Left ventricle myocardium superior (tissue), 1 donor: ENCODE measurements at regions not wholly inside any gene's neighbourhood (a gene's known extent, or its start where the extent isn't known, plus 50 kb on each side); places are given as distances from the start of the nearest gene placed in this dataset.

Experiments
- ATAC-seq: fragments of 200-7000 bp; cut with Tn5 transposase; one replicate; pipeline ENCODE4 v1.9.1; 2020; ENCODE audit warnings: mild to moderate bottlenecking, moderate library complexity
- DNase-seq: peaks from one replicate; pipeline ENCODE4 v3.0.0-alpha.2; 2020
- intact Hi-C: fragments of 100-400 bp; cut with micrococcal nuclease; formaldehyde crosslinking; loops from one replicate; pipeline ENCODE4 v1.11.0; 2022
- donor health status: DM: no; HTN: yes; CAD: no; lungs with severe emphysema.

DNA sequence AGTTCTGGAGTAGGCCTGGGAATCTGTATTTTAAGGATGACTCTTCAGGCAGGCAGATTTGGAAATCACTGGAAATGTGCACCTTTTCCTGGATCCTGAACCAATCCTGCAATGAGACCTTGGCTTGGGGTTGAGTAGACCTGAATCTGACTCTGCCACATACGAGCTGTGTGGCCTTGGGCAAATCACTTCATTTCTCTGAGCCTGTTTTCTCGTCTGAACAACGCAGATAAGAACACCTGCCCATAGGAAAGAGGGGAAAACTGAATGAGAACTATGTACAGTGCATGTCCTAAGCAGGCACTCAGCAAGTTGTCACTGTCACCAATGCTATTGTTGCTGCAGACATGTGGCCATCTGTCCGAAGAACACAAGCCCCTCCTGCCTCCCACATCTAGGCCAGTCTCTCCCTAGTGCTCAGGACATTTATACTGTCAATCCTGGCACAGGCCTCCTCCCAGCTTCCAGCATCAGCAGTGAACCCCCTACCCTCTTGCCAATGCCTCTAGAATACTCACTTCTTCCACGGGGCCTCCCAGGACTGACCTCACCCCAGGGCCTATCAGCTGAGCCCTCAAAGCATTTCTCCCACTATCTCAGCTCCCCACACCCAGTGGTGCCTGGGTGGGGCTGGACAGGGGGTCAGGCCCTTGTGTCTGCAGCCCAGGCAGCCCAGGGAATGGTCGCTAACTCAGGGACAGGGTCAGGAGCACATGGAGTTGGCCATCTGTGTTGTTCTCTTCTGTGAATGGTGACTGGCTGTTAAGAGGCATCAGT is 88.8 kb upstream of the ZBTB40 start:
- ATAC-seq (no peak), DNase-seq (no peak)
- intact Hi-C loops, result no loop called here

- ATAC-seq (no peak), DNase-seq (no peak)
- intact Hi-C loops, result no loop called here
Measured at GRCh38 chr1:22363403-22364325, 88.0 kb upstream of the ZBTB40 start.

GRCh38 chr1:22364326-22364650 is 87.4 kb upstream of the ZBTB40 start:
- no peak for ATAC-seq

GRCh38 chr1:22364764-22365163 is 86.9 kb upstream of the ZBTB40 start:
- no peak for DNase-seq
- ATAC-seq, result no peak
- intact Hi-C loops, result no loop called here

More at GRCh38 chr1:22364326-22364650, 87.4 kb upstream of the ZBTB40 start:
- intact Hi-C loops, result no loop called here
- DNase-seq, result no peak

DNA sequence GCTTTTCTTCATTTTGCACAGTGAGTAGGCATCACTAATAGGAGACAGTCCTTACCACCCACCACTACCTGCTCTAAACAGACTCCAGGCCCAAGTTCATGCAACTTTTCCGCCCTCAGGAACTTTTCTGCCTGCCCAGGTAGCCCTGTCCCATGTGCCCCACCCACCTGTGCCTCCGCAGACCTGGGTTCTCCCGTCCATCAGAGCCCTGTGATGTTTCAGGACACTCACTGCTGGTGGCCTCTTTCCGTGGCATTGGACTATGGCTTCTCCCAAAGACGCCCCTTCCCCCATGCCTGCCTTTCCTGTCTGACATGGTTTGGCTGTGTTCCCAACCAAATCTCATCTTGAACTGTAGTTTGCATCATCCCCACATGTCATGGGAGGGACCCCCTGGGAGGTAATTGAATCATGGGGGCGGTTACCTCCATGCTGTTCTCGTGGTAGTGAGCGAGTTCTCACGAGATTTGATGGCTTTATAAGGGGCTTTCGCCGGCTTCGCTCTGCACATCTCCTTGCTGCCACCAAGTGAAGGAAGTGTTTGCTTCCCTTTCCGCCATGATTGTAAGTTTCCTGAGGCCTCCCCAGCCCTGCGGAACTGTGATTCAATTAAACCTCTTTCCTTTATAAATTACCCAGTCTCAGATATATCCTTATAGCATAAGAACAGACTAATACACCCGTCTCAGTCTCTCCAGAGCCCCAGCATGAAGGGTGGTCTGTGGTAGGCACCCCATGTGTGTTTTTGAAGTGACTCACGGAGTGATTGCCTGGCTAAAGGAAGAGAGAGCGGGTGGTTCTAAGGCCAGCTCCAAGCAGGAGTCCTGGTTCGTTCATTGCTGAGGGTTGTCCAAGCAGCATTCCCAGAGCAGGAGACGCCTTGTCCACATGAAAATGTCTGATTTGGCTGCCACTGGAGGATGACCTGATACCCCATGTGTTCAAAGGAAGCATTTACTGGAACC is 86.0 kb upstream of the ZBTB40 start:
- intact Hi-C loops, result no loop called here
- ATAC-seq, result no peak
- no peak for DNase-seq

- intact Hi-C loops, result no loop called here
- no peak for ATAC-seq
- DNase-seq, result no peak
Measured at GRCh38 chr1:22366346-22366745, 85.3 kb upstream of the ZBTB40 start.

DNA sequence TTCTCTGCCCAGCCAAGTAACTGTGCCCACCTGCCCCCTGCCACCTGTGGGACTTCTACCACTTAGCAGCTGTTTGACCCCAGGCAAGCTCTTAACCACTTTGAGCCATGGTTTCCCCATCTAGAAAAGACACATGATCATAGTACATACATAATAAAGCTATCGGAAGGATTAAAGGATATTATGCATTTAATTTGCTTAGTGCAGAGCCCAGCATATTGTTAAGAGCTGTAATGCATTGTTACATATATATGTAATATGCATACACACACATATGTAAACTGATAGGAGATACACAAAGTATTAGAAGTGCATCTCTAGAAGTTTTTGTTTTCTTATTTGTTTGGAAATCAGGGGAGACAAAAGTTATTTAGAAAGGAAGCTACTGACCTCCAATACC is 83.5 kb upstream of the ZBTB40 start:
- intact Hi-C loops, result no loop called here
- ATAC-seq, result no peak
- DNase-seq, result no peak

DNA sequence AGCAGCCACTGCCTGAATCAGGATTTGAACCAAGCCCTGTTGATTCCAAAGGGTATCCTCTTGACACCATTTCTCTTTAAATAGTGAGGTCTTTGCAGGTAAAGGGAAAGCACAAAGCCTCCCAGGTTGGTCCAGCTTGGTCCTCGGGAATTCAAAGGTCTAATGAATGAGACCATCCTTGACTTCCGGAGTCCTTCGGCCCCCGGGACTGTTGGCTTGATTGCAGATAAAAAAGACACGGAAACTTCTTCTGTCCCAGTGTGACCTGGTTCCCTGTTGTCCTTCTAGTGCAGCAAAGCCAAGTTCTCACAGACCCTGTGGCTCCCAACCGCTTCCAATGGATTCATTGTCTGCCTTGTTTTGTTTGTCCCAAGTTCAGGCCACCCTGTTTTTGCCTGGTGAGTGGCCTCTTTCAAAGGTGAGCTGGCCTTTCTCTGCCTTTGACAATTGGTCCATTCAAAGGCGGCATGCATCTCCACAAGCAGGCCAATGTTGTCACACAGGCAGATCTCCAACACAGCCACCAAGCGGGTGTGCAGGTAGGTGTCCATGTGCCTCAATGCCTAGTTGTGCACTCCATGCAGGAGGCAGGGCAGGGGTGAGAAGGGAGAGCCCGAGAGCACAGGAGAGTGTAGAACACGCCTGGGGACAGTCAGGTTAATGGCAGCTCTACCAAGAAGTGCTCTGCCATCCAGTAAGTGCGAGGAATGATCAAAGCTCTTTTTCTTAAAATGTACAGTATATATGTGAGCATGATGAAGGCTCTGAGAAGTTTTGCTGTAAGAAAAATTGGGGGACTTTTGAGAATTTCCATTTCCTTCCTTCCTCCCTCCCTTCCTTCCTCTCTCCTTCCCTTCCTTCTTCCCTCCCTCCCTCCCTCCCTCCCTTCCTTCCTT is 82.1 kb upstream of the ZBTB40 start:
- intact Hi-C loops, result no loop called here
- DNase-seq, result no peak
- ATAC-seq, result no peak

DNA sequence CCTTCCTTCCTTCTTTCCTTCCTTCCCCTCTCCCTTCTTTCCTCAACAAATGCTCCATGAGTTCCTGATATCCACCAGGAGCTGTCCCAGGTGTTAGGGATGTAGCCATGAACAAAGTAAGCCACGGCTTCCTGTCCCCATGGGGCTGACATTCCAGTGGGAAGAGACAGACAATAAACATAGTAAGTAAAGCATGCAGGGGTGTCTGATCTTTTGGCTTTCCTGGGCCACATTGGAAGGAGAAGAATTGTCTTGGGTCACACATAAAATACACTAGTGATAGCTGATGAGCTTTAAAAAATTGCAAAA is 81.5 kb upstream of the ZBTB40 start:
- no peak for DNase-seq
- no peak for ATAC-seq
- intact Hi-C loops, result no loop called here

DNA sequence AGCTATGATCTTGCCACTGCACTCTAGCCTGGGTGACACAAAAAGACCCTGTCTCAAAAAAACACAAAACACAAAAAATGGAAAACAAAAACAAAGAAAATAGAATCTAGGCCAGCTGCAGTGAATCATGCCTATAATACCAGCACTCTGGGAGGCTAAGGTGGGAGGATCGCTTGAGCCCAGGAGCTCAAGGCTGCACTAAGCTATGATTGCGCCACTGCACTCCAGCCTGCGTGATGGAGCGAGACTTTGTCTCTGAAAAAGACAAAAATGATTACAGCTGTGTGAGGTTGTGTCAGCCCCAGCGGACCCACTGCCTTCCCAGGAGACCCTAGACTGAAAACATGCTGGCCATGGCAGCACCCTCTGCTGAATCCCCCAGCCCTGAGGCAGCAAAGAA is 80.2 kb upstream of the ZBTB40 start:
- ATAC-seq, result no peak
- intact Hi-C loops, result no loop called here
- DNase-seq, result no peak

GRCh38 chr1:22373252-22373651 is 78.4 kb upstream of the ZBTB40 start:
- DNase-seq (no peak), ATAC-seq (no peak)
- intact Hi-C loops, result no loop called here

DNA sequence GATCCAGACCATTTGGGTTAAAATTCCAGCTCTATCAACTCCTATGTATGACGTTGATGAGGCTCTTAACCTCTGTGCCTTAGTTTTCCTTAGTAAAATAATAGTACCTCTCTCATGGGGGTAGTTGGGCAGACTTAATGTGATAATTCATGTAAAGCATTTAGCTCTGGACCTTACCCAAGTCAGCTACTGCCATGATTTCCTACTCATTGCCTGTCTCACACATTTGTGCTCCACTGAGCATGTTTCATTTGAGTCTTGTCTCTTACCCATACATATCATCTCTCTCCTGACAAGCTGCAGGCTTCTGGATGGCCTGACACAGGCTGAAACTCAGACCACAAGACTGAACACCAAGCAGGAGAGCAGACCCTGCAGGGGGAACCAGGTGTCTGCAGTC is 77.7 kb upstream of the ZBTB40 start:
- ATAC-seq (no peak), DNase-seq (no peak)
- intact Hi-C loops, result no loop called here

- intact Hi-C loops, result no loop called here
- DNase-seq (no peak), ATAC-seq (no peak)
Measured at GRCh38 chr1:22375601-22376000, 76.0 kb upstream of the ZBTB40 start.

- intact Hi-C loops, result no loop called here
- DNase-seq, result no peak
Measured at GRCh38 chr1:22376001-22376400, 75.7 kb upstream of the ZBTB40 start.

GRCh38 chr1:22376546-22376945 is 75.1 kb upstream of the ZBTB40 start:
- no peak for DNase-seq
- intact Hi-C loops, result no loop called here
- ATAC-seq, result no peak

More at GRCh38 chr1:22376001-22376400, 75.7 kb upstream of the ZBTB40 start:
- ATAC-seq, result no peak

GRCh38 chr1:22376976-22377375 is 74.7 kb upstream of the ZBTB40 start:
- ATAC-seq (no peak), DNase-seq (no peak)
- intact Hi-C loops, result no loop called here

GRCh38 chr1:22379566-22379965 is 72.1 kb upstream of the ZBTB40 start:
- ATAC-seq (no peak), DNase-seq (no peak)
- intact Hi-C loops, result no loop called here

DNA sequence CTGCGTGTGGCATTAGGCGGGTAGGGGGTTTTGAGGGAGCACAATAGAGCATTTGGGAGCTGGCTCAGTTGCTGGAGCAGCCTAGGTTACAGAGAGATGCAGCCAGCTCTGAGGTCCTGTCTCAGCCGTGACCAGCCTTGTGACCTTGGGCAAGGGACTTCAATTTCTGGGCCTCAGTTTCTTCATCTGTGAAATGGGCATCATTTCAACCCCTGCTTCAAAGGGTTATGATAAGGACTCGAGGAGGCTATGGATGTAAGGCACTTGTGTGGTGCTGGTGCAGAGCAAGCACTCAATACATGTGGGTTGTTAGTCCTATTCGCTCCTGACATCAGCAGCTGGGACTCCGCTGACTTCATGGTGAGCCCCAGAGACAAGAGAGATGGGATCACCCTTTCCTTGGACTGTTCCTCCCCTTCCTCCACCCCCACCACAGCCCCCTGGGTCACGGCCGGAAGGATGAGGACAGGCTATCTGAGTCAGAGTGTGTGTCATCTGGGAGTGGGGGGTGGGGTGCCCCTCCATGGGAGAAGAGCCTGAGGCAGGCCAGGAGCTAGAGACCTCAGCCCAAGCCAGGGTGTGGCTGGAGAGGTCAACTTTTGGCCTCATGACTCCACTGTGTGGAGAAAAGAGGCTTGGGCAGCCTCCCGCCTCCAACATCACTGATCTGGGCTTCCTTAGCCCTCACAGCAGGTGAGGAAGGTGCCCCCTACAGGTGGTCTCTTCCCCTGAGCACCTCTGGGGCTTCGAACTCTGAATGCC is 71.4 kb upstream of the ZBTB40 start:
- no peak for ATAC-seq
- DNase-seq, result no peak
- intact Hi-C loops, result no loop called here
